HCT116 (cell line): ENCODE measurements at regions not wholly inside any gene's neighbourhood (a gene's known extent, or its start where the extent isn't known, plus 50 kb on each side); places are given as distances from the start of the nearest gene placed in this dataset.

ENCODE experiments used
- ATAC-seq: fragments of 200-7000 bp; cut with Tn5 transposase; 2 replicates; pipeline ENCODE4 v1.9.1; 2020; ENCODE audit warnings: mild to moderate bottlenecking, moderate library complexity
- BruUV-seq: library from RNA; stranded (reverse); fragments of 400-500 nt; replicated peaks from 2 replicates; lab custom pipeline; 2021; lab: Mats Ljungman, UMichigan
- CTCF ChIA-PET: fragments of 300-600 bp; sonication (Branson Sonifier 250); formaldehyde crosslinking; loops from one replicate; lab custom pipeline; 2021; ENCODE audit warnings: antibody characterized with exemption; lab: Charles Lee
- POLR2A ChIA-PET: fragments of 300-600, 350-600 bp; sonication (Branson Sonifier 250); formaldehyde crosslinking; loops from one replicate; lab custom pipeline; 2021; ENCODE audit warnings: antibody characterized with exemption; lab: Charles Lee
- RAD21 ChIA-PET, 2 experiments: fragments of 300-600 bp; sonication (Branson Sonifier 250); formaldehyde crosslinking; loops; one replicate each; lab custom pipeline; 2023; ENCODE audit warnings: low total read pairs in 2 of 2; ENCODE audit not compliant: uncharacterized antibody in 2 of 2, unreplicated experiment in 2 of 2, low non-redundant PET in 1 of 2; lab: Charles Lee
- DNase-seq: peaks from one replicate; pipeline ENCODE4 v3.0.0-alpha.2; 2010; ENCODE audit warnings: low read depth, low spot score
- H2AFZ ChIP-seq: fragments of 200-600 bp; shearing (Covaris generic), sonication (generic); 2 replicates; pipeline ENCODE4 v1.6.1; 2017; ENCODE audit warnings: low read depth, mixed run types, mixed read lengths, antibody characterized with exemption, low read length; ENCODE audit not compliant: poor library complexity, severe bottlenecking
- H3K27ac ChIP-seq: 2 replicates; pipeline ENCODE4 v1.5.1; 2012; ENCODE audit warnings: low read depth, low read length
- H3K27me3 ChIP-seq: fragments of 200-600 bp; sonication (generic); 2 replicates; pipeline ENCODE4 v1.6.1; 2016; ENCODE audit warnings: mixed run types, low read length, mixed read lengths; ENCODE audit not compliant: insufficient read depth
- H3K36me3 ChIP-seq, 2 experiments: fragments of 200-500 bp in 1 of 2; fragments of 200-600 bp in 1 of 2; sonication (Bioruptor generic) in 1 of 2; sonication (generic) in 1 of 2; 2 replicates each; pipeline versions ENCODE4 v1.5.1 to v1.6.1; 2014 to 2016; ENCODE audit warnings: low read length in 2 of 2, inconsistent platforms in 1 of 2, mixed read lengths in 1 of 2, mixed run types in 1 of 2; ENCODE audit not compliant: insufficient read depth in 2 of 2, control insufficient read depth in 1 of 2
- H3K4me1 ChIP-seq, 2 experiments: fragments of 200-600 bp in 1 of 2; sonication (generic) in 1 of 2; 2 replicates each; pipeline versions ENCODE4 v1.5.1 to v1.6.1; 2012 to 2017; ENCODE audit warnings: low read length in 2 of 2, inconsistent platforms in 1 of 2, mild to moderate bottlenecking in 1 of 2, mixed read lengths in 1 of 2, mixed run types in 1 of 2, moderate library complexity in 1 of 2; ENCODE audit not compliant: insufficient read depth in 2 of 2, control insufficient read depth in 1 of 2
- H3K4me2 ChIP-seq: fragments of 200-600 bp; sonication (generic); 2 replicates; pipeline ENCODE4 v1.6.1; 2017; ENCODE audit warnings: mixed run types, low read length, mixed read lengths
- H3K4me3 ChIP-seq, 2 experiments: fragments of 200-600 bp in 1 of 2; sonication (generic) in 1 of 2; replicated peaks in 1 of 2; 2 replicates each; pipeline ENCODE4 v1.5.1; 2011 to 2016; ENCODE audit warnings: low read length in 2 of 2, control low read depth in 1 of 2, low read depth in 1 of 2, mild to moderate bottlenecking in 1 of 2, mixed read lengths in 1 of 2, mixed run types in 1 of 2
- H3K79me2 ChIP-seq: fragments of 200-600 bp; sonication (generic); 2 replicates; pipeline ENCODE4 v1.6.1; 2017; ENCODE audit warnings: mild to moderate bottlenecking, mixed run types, low read length, moderate library complexity, mixed read lengths; ENCODE audit not compliant: insufficient read depth
- H3K9ac ChIP-seq: fragments of 200-600 bp; sonication (generic); 2 replicates; pipeline ENCODE4 v1.6.1; 2016; ENCODE audit warnings: low read length, mixed read lengths
- H3K9me2 ChIP-seq: fragments of 200-600 bp; sonication (generic), shearing (Covaris generic); 2 replicates; pipeline ENCODE4 v1.6.1; 2017; ENCODE audit warnings: mixed run types, mild to moderate bottlenecking, moderate library complexity; ENCODE audit not compliant: insufficient read depth
- H3K9me3 ChIP-seq, 2 experiments: fragments of 200-500 bp in 1 of 2; fragments of 200-600 bp in 1 of 2; sonication (Bioruptor generic) in 1 of 2; sonication (generic) in 1 of 2; 2 replicates each; pipeline ENCODE4 v1.6.1; 2014 to 2017; ENCODE audit warnings: low read length in 2 of 2, mixed read lengths in 2 of 2, inconsistent platforms in 1 of 2, low read depth in 1 of 2, mild to moderate bottlenecking in 1 of 2, mixed run types in 1 of 2, moderate library complexity in 1 of 2; ENCODE audit not compliant: control insufficient read depth in 1 of 2, insufficient read depth in 1 of 2
- H4K20me1 ChIP-seq: fragments of 200-600 bp; sonication (generic), shearing (Covaris generic); 2 replicates; pipeline ENCODE4 v1.6.1; 2017; ENCODE audit warnings: mixed run types, mild to moderate bottlenecking, moderate library complexity; ENCODE audit not compliant: insufficient read depth
- ATF3 ChIP-seq: IDR thresholded peaks from 2 replicates; pipeline ENCODE4 v1.6.1; 2012
- POLR2A ChIP-seq: IDR thresholded peaks from 2 replicates; pipeline ENCODE4 v1.7.0; 2011; ENCODE audit warnings: borderline replicate concordance; ENCODE audit not compliant: insufficient read depth, insufficient read length; ENCODE audit errors: extremely low read depth
- SRF ChIP-seq: IDR thresholded peaks from 2 replicates; pipeline ENCODE4 v1.6.1; 2012; ENCODE audit warnings: low read depth
- ZFX ChIP-seq: fragments of 450-650 bp; IDR thresholded peaks from 2 replicates; pipeline ENCODE4 v1.6.1; 2017
- ZNF274 ChIP-seq: fragments of 200-500 bp; sonication (Bioruptor generic); IDR thresholded peaks from 2 replicates; pipeline ENCODE4 v1.6.1; 2014; ENCODE audit warnings: mild to moderate bottlenecking, low read depth, low read length, inconsistent platforms
- intact Hi-C: fragments of 100-400 bp; cut with micrococcal nuclease; formaldehyde crosslinking; loops from 2 replicates; pipeline ENCODE4 v1.10.0; 2022
- TF ChIP-seq, protein P1 (sequence below): IDR thresholded peaks from 2 replicates; pipeline ENCODE4 v1.6.1; 2012; ENCODE audit warnings: low read depth
- TF ChIP-seq, protein P2 (sequence below): IDR thresholded peaks from 2 replicates; pipeline ENCODE4 v1.6.1; 2011; ENCODE audit warnings: mild to moderate bottlenecking, low read length, moderate library complexity; ENCODE audit not compliant: insufficient replicate concordance; ENCODE audit errors: extremely low read depth

DNA sequence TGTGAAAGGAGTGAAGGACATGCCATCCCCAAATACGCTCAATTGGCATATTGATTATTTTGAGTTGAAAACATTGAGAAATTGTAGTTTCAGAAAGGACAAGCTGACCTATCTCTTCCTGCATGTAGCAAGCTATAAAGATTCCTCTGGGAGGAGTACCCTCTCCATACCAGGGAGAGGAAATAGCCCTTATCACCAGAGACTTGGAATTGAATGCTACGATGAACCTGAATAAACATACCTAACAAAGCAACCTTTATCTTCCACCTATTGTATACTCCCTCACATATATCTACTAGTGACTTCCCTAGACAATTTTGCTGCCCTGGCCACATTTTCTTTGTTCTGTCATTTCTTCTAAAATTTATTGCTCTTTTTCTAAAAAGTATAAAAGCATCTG, 150.2 kb upstream of the EEPD1 start (continued):
- no peak for TF ChIP-seq SRF
- no peak for TF ChIP-seq ZFX
- TF ChIP-seq ATF3, result no peak
- TF ChIP-seq, protein P1, sequence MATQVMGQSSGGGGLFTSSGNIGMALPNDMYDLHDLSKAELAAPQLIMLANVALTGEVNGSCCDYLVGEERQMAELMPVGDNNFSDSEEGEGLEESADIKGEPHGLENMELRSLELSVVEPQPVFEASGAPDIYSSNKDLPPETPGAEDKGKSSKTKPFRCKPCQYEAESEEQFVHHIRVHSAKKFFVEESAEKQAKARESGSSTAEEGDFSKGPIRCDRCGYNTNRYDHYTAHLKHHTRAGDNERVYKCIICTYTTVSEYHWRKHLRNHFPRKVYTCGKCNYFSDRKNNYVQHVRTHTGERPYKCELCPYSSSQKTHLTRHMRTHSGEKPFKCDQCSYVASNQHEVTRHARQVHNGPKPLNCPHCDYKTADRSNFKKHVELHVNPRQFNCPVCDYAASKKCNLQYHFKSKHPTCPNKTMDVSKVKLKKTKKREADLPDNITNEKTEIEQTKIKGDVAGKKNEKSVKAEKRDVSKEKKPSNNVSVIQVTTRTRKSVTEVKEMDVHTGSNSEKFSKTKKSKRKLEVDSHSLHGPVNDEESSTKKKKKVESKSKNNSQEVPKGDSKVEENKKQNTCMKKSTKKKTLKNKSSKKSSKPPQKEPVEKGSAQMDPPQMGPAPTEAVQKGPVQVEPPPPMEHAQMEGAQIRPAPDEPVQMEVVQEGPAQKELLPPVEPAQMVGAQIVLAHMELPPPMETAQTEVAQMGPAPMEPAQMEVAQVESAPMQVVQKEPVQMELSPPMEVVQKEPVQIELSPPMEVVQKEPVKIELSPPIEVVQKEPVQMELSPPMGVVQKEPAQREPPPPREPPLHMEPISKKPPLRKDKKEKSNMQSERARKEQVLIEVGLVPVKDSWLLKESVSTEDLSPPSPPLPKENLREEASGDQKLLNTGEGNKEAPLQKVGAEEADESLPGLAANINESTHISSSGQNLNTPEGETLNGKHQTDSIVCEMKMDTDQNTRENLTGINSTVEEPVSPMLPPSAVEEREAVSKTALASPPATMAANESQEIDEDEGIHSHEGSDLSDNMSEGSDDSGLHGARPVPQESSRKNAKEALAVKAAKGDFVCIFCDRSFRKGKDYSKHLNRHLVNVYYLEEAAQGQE, result no peak

GRCh38 chr7:36003343-36003742, 149.7 kb upstream of the EEPD1 start:
- Histone ChIP-seq H3K27ac (no peak overlapping the region), H3K4me3 (no peak overlapping the region), H2AFZ (no peak overlapping the region), H4K20me1 (no peaks in the 10 kb centered on the region), H3K27me3 (no peaks in the 10 kb centered on the region), H3K79me2 (no peaks in the 10 kb centered on the region), H3K4me1 (no peaks in the 10 kb centered on the region), H3K4me2 (no peak overlapping the region), H3K9me3 (no peaks in the 10 kb centered on the region), H3K9me2 (no peaks in the 10 kb centered on the region; the same call in 1 of the 2 replicates), H3K9ac (no peak overlapping the region), H3K36me3 (no peaks in the 10 kb centered on the region)
- DNase-seq (no peak), ATAC-seq (no peak)
- POLR2A ChIA-PET, result no interaction called here
- no peak for TF ChIP-seq ZNF274
- TF ChIP-seq, protein P2, sequence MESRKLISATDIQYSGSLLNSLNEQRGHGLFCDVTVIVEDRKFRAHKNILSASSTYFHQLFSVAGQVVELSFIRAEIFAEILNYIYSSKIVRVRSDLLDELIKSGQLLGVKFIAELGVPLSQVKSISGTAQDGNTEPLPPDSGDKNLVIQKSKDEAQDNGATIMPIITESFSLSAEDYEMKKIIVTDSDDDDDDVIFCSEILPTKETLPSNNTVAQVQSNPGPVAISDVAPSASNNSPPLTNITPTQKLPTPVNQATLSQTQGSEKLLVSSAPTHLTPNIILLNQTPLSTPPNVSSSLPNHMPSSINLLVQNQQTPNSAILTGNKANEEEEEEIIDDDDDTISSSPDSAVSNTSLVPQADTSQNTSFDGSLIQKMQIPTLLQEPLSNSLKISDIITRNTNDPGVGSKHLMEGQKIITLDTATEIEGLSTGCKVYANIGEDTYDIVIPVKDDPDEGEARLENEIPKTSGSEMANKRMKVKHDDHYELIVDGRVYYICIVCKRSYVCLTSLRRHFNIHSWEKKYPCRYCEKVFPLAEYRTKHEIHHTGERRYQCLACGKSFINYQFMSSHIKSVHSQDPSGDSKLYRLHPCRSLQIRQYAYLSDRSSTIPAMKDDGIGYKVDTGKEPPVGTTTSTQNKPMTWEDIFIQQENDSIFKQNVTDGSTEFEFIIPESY, result no peak
- no peak for TF ChIP-seq ZFX
- no peak for TF ChIP-seq POLR2A
- CTCF ChIA-PET, result no interaction called here
- intact Hi-C loops, result no loop called here
- RAD21 ChIA-PET, result no interaction called here
- no TSS peak for BruUV-seq
